ENCODE measurements at regions not wholly inside any gene's neighbourhood (a gene's known extent, or its start where the extent isn't known, plus 50 kb on each side); places are given as distances from the start of the nearest gene placed in this dataset.

DNA sequence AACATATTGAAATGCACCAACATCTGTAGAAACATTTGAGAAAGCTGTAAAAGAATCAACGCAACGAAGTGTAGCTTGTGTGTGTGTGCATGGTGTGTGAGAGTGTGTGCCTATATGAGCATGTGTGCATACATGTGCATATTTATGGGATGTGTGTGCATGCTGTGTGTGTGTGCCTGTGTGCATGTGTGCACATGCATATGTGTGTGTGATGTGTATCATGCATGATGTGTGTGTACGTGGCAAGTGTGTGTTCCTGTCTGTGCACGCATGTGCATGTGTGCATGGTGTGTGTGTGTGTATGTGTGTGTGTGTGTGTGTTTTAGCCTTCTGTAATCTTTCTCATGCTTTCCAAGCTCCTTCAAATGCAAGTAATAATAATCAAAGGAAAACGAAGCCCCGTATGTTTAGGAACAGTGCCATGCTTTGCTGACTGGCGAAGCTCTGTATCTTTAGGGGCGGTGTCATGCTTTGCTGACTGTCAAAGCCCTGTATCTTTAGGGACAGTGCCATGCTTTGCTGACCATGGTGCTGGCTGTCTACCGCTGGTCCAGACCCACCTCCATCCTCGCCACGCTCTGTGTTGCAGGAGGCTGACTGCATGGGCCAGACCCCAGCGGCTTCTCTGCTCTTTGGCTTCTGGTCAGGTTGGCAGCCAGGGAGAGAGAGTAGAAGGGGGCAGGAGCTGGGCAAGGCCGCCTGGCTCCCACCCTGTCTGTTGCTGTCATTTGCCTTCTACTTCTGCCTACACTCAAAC, 129.2 kb downstream of the ASB1 start:
- TF ChIP-seq, protein P1, sequence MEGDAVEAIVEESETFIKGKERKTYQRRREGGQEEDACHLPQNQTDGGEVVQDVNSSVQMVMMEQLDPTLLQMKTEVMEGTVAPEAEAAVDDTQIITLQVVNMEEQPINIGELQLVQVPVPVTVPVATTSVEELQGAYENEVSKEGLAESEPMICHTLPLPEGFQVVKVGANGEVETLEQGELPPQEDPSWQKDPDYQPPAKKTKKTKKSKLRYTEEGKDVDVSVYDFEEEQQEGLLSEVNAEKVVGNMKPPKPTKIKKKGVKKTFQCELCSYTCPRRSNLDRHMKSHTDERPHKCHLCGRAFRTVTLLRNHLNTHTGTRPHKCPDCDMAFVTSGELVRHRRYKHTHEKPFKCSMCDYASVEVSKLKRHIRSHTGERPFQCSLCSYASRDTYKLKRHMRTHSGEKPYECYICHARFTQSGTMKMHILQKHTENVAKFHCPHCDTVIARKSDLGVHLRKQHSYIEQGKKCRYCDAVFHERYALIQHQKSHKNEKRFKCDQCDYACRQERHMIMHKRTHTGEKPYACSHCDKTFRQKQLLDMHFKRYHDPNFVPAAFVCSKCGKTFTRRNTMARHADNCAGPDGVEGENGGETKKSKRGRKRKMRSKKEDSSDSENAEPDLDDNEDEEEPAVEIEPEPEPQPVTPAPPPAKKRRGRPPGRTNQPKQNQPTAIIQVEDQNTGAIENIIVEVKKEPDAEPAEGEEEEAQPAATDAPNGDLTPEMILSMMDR (IDR thresholded peaks at IDR 0.05): no peak
- TF ChIP-seq POLR2A (IDR thresholded peaks at IDR 0.05) (no peak), EP300 (IDR thresholded peaks at IDR 0.05) (no peak)

Data from ovary (tissue), 3 donors.